ENCODE measurements at regions not wholly inside any gene's neighbourhood (a gene's known extent, or its start where the extent isn't known, plus 50 kb on each side); places are given as distances from the start of the nearest gene placed in this dataset.

DNA sequence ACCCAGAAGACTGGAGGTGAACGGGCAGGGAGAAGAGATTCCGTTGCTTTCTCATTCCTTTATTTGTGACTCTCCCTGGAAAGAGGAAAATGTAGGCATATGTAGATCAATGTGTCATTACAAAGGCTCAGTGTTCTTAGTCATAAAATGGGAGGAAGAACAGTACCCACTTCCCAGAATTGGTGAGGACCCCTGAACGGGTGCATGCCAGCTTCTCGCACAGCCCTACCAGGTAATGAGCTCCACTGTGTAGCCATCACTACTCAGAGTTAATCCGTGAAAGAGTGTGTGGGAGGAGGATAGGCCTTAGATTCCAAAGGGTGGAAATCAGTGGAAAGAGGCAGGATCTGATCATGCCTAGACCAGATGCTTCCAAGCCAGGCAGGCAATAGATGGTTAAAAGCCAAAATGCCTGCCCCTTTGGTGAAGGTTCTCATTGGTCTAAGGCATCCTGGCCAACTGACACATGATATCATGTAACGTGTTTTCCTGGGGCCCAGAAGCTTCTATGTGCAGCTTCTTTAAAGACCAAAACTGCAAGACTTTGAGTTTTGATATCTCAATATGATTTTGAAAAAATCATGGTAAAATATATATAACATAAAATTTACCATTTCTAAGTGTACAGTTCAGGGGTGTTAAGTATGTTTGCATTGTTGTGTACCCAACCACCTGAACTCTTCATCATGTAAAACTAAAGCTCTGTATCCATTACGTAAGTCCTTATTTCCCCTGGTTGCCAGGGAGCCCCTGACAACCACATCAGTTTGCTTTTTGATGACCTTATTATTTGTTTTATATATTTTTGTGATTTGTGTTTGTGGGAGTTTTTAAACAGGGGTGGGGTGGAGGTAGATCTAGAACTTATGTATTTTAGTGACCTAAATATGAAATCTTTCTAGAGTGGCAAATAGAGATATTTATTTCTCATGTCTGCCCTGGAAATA is 402.2 kb upstream of the CFAP20DC start:
- TF ChIP-seq, protein P1, sequence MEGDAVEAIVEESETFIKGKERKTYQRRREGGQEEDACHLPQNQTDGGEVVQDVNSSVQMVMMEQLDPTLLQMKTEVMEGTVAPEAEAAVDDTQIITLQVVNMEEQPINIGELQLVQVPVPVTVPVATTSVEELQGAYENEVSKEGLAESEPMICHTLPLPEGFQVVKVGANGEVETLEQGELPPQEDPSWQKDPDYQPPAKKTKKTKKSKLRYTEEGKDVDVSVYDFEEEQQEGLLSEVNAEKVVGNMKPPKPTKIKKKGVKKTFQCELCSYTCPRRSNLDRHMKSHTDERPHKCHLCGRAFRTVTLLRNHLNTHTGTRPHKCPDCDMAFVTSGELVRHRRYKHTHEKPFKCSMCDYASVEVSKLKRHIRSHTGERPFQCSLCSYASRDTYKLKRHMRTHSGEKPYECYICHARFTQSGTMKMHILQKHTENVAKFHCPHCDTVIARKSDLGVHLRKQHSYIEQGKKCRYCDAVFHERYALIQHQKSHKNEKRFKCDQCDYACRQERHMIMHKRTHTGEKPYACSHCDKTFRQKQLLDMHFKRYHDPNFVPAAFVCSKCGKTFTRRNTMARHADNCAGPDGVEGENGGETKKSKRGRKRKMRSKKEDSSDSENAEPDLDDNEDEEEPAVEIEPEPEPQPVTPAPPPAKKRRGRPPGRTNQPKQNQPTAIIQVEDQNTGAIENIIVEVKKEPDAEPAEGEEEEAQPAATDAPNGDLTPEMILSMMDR (IDR thresholded peaks at IDR 0.05; ENCODE audit: insufficient read depth, low read depth, low read length, missing control alignments): no peak
- no peak for DNase-seq (ENCODE audit: low read depth)
- H3K4me3 ChIP-seq (ENCODE audit: low read depth, low read length): peak overlapping the region; percentile 31; the same call in 1 of the 2 replicates

DNA sequence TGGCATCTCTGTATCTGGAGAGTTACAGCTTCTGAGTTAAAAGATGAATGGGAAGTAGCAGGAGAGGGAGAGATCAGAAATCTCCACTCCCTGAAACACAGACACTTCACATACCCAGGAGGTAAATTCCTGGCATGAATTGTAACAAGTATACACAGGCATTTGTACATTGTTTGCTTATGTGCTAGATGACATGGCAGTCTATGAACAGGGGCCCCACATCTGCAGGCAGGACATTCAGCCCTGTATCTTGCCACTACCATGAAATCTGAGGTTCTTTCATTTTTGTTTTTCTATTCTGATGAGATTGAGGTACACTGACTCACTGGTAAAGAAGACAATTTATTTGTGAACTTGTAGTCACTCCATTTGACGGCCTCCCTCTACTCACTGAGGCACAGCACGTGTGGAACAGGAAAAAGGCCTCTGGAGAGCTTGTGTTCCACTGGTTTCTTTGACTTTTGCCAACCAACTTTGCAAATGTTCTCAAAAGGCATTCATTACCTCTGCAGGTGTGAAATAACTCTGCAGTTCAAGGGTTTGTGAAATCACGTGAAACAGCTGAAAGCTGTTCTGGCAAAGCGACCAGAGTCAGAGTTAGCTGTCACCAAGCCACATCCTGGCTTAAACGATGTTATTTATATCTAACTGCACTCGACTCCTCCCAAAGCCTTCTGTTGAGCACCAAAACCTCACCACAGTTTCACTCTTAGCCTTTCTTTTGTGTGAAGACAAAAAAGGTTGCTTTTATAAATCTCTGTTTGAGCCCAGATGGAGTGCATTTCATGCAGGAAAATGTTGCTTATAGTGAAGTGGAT is 401.3 kb upstream of the CFAP20DC start:
- peak; percentile 96 for DNase-seq (ENCODE audit: low read depth)
- H3K4me3 ChIP-seq (ENCODE audit: low read depth, low read length): peak overlapping the region; percentile 36
- TF ChIP-seq, protein P1 (IDR thresholded peaks at IDR 0.05; ENCODE audit: insufficient read depth, low read depth, low read length, missing control alignments): no peak

DNA sequence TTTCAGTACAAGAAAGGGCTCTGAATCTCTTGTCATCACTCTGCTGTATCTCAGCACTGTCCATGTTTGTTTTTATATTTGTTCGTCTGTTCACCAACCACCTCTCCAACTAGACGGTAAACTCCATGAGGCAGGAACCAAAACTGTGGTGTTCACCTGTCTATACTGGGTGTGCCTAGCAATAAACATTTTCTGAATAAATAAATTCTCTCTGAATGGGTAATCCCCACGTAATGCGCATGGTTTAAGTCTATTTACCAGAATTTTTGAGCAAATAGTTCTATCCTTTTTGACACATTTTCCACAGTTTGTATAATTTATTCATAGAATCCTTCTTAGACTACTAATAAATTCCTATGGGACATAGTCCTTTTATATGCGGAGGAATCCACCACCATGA is 400.6 kb upstream of the CFAP20DC start:
- TF ChIP-seq, protein P1 (IDR thresholded peaks at IDR 0.05; ENCODE audit: insufficient read depth, low read depth, low read length, missing control alignments): no peak
- H3K4me3 ChIP-seq (ENCODE audit: low read depth, low read length): no peak overlapping the region
- DNase-seq (ENCODE audit: low read depth): no peak

- no peak overlapping the region for H3K4me3 ChIP-seq (ENCODE audit: low read depth, low read length)
- DNase-seq (ENCODE audit: low read depth): no peak
- TF ChIP-seq, protein P1 (IDR thresholded peaks at IDR 0.05; ENCODE audit: insufficient read depth, low read depth, low read length, missing control alignments): no peak
Observed at GRCh38 chr3:59446775-59447465, 397.1 kb upstream of the CFAP20DC start.

GRCh38 chr3:59444676-59445075 is 394.9 kb upstream of the CFAP20DC start:
- TF ChIP-seq, protein P1 (IDR thresholded peaks at IDR 0.05; ENCODE audit: insufficient read depth, low read depth, low read length, missing control alignments): no peak
- H3K4me3 ChIP-seq (ENCODE audit: low read depth, low read length): no peak overlapping the region
- no peak for DNase-seq (ENCODE audit: low read depth)

DNA sequence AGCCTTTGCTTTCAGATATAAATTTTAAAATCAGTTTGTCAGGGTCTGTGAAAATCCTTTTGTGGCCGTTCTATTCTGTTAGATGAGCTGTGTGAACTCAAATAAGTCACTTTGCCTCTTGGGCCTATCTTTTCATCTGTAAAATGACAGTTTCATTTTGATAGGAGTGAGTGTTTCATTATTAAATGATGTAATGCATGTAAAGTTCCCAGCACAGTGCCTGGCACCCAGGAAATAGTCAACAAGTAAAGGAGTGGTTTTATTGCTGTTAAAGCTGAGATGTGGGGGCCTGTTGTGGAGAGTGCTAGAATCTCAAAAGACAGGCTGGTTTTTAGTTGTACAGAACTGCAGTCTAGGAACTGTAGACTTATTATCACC is 394.5 kb upstream of the CFAP20DC start:
- peak; percentile 72 for DNase-seq (ENCODE audit: low read depth)
- peak overlapping the region; percentile 10; the same call in 1 of the 2 replicates for H3K4me3 ChIP-seq (ENCODE audit: low read depth, low read length)
- TF ChIP-seq, protein P1 (IDR thresholded peaks at IDR 0.05; ENCODE audit: insufficient read depth, low read depth, low read length, missing control alignments): no peak

Measured in GM12865 (cell line).